ENCODE measurements at regions not wholly inside any gene's neighbourhood (a gene's known extent, or its start where the extent isn't known, plus 50 kb on each side); places are given as distances from the start of the nearest gene placed in this dataset.
"Not testable (repeated sequence)": the region's sequence is repeated elsewhere in the genome, so short reads cannot be mapped to it uniquely, and the experiment has no call there.

DNA sequence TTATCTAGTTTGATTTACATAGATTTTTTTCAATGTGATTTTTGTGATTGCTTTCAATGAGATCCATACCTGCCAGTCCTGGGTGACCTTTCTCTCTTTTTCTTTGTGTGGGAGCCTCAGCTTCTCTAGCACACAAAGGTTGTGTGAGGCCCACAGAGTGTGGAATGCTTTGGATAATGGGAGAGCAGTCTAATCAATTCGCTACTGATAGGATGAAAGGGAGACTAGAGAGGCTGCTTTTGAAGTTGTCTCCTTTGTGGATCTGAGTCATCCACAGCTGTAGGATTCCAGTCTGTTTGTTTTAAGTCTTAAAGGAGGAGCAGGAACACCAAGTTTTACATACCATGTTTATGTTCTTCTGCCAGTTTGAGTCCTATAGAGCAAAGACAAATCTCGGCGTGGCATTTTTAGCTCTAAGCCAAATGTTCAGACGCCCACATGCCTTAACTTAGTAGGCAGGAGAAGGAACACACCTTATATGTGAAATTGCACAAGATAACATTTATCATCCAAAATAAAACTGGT lies 330.0 kb downstream of the ARL4A start:
- CTCF ChIA-PET = no interaction called here
- H3K9me3 ChIP-seq (ENCODE audit: low read length) = no peaks in the 10 kb centered on the region
- POLR2A ChIA-PET = no interaction called here

DNA sequence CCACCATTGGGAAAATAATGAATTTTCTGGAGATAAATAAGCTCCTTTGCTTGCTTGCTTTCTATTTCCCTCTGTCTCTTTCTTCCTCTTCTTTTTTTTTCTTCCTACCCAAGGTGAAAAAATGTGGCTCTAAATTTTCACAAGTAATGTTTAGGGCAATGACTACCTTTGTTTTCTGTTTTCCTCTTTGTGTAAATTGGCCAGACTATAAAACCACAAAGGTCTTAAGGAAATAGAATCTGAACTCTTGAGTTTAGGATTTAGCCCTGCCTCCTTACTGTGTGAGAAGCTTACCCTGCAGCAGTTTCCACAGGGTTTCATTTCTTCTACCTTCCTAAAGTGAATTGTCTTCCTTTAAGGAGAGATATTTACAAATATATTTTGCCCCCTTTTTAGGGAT lies 330.4 kb downstream of the ARL4A start:
- ChIA-PET POLR2A (no interaction called here), CTCF (no interaction called here)
- H3K9me3 ChIP-seq (ENCODE audit: low read length) = no peaks in the 10 kb centered on the region
- Mint-ChIP-seq H3K9me3 (no peaks in the 10 kb centered on the region), H3K36me3 (no peaks in the 10 kb centered on the region), H3K27ac (no peak overlapping the region), H3K27me3 (peaks cover 0 to 6% of the 10 kb centered on the region in 2 donors), H3K4me3 (no peak overlapping the region), H3K4me1 (no peaks in the 10 kb centered on the region)
- no peak overlapping the region for H3K4me3 ChIP-seq (ENCODE audit: low read length)
- no peak for DNase-seq
- no peaks in the 10 kb centered on the region for H3K27me3 ChIP-seq (ENCODE audit: insufficient read depth, low read length, poor library complexity, severe bottlenecking)
- no peak overlapping the region for H3K27ac ChIP-seq (ENCODE audit: low read depth, low read length)
- no peaks in the 10 kb centered on the region for H3K36me3 ChIP-seq (ENCODE audit: insufficient read depth, low read length)
- no peaks in the 10 kb centered on the region for H3K4me1 ChIP-seq (ENCODE audit: insufficient read depth, low read length)

More for the DNA sequence above, 330.0 kb downstream of the ARL4A start:
- Mint-ChIP-seq H3K4me1 (no peaks in the 10 kb centered on the region), H3K36me3 (no peaks in the 10 kb centered on the region), H3K4me3 (no peak overlapping the region), H3K9me3 (no peaks in the 10 kb centered on the region), H3K27me3 (peaks cover 0 to 6% of the 10 kb centered on the region in 2 donors), H3K27ac (no peak overlapping the region)
- Histone ChIP-seq H3K4me3 (ENCODE audit: low read length) (no peak overlapping the region), H3K27me3 (ENCODE audit: insufficient read depth, low read length, poor library complexity, severe bottlenecking) (no peaks in the 10 kb centered on the region), H3K27ac (ENCODE audit: low read depth, low read length) (no peak overlapping the region), H3K4me1 (ENCODE audit: insufficient read depth, low read length) (no peaks in the 10 kb centered on the region), H3K36me3 (ENCODE audit: insufficient read depth, low read length) (no peaks in the 10 kb centered on the region)
- no peak for DNase-seq

DNA sequence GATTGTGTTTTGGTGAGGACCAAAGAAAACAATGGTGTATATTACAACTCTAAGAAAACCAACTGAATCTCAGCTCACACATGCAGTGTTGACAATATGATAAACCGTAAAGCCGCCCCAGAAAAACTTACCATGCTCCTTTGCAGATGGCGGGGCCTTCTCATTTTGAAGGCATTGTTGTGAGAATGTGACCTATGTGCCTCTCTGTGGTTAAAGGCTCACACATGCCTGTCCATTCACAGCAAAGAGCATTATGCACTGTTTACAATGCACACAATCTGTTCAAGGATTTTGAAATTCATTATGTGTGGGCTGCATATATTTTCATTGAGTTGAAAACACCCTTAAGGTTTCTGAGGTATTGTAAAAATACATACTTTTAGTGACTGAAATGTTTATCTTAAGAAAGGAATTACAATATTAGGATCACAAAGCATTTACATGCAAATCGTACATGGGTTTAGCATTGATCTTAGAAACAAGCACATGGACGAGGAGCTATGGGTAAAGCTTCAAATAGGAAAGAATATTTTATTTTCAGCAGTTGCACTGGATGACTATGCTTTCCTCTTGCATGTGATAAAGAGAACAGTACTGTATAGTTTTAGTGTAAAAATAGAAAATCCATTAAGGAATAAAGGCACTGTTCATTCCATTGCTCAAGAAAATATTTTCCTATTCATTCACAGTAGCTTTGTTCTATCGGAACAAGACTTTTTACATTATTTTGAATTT lies 334.3 kb downstream of the ARL4A start:
- Histone ChIP-seq H3K4me3 (ENCODE audit: low read length) (no peak overlapping the region), H3K36me3 (ENCODE audit: insufficient read depth, low read length) (no peaks in the 10 kb centered on the region), H3K27ac (ENCODE audit: low read depth, low read length) (no peak overlapping the region), H3K4me1 (ENCODE audit: insufficient read depth, low read length) (no peaks in the 10 kb centered on the region), H3K27me3 (ENCODE audit: insufficient read depth, low read length, poor library complexity, severe bottlenecking) (no peaks in the 10 kb centered on the region), H3K9me3 (ENCODE audit: low read length) (no peaks in the 10 kb centered on the region)
- H3K4me1 Mint-ChIP-seq = no peaks in the 10 kb centered on the region
- H3K4me3 Mint-ChIP-seq = no peak overlapping the region
- ChIA-PET CTCF (no interaction called here), POLR2A (no interaction called here)
- no peak overlapping the region for H3K27ac Mint-ChIP-seq
- DNase-seq = no peak
- no peaks in the 10 kb centered on the region for H3K36me3 Mint-ChIP-seq
- peaks cover 0 to 1% (median 0%) of the 10 kb centered on the region in 5 donors for H3K9me3 Mint-ChIP-seq
- H3K27me3 Mint-ChIP-seq = peaks cover 3 to 6% of the 10 kb centered on the region in 2 donors

DNA sequence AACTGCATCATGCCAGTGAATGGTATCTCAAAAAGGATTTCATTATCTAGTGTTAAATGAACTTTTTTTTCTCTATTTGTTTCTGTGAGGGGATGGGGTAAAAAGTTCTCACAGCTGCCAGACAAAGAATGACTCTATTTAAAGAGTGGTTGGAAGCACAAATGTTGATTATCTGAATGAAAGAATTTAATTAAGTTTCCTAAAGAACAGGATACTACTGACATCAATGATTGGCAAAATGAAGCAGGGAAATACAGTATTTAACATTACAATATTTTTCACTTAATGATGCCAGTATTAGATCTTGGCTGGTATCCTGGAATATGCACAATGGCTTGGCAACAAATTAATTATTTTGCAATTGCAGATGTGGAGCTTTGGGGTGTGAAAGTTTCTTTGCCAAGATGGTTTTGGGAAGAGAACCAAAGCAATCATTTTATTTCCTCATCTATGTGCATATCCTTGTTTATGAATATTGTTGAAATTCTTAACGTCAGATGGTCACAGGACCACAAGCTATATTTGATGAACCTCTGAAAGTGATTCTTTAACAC lies 336.8 kb downstream of the ARL4A start:
- H3K27ac Mint-ChIP-seq = no peak overlapping the region

DNA sequence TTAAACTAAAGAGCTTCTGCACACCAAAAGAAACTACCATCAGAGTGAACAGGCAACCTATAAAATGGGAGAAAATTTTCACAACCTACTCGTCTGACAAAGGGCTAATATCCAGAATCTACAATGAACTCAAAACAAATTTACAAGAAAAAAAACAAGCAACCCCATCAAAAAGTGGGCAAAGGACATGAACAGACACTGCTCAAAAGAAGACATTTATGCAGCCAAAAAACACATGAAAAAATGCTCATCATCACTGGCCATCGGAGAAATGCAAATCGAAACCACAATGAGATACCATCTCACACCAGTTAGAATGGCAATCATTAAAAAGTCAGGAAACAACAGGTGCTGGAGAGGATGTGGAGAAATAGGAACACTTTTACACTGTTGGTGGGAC lies 337.6 kb downstream of the ARL4A start:
- H3K9me3 ChIP-seq (ENCODE audit: low read length); DNase-seq; H3K36me3 Mint-ChIP-seq; H3K36me3 ChIP-seq (ENCODE audit: insufficient read depth, low read length); H3K9me3 Mint-ChIP-seq; H3K27me3 Mint-ChIP-seq; H3K4me1 Mint-ChIP-seq; CTCF ChIA-PET; H3K4me1 ChIP-seq (ENCODE audit: insufficient read depth, low read length); H3K27ac Mint-ChIP-seq; H3K4me3 Mint-ChIP-seq; H3K27me3 ChIP-seq (ENCODE audit: insufficient read depth, low read length, poor library complexity, severe bottlenecking); H3K4me3 ChIP-seq (ENCODE audit: low read length); H3K27ac ChIP-seq (ENCODE audit: low read depth, low read length); POLR2A ChIA-PET: not testable (repeated sequence)

More for the DNA sequence above, 336.8 kb downstream of the ARL4A start:
- Mint-ChIP-seq H3K27me3 (peaks cover 3 to 10% of the 10 kb centered on the region in 2 donors), H3K36me3 (no peaks in the 10 kb centered on the region), H3K9me3 (peaks cover 0 to 1% (median 0%) of the 10 kb centered on the region in 5 donors), H3K4me3 (no peak overlapping the region), H3K4me1 (no peaks in the 10 kb centered on the region)
- H3K36me3 ChIP-seq (ENCODE audit: insufficient read depth, low read length) = no peaks in the 10 kb centered on the region
- H3K4me3 ChIP-seq (ENCODE audit: low read length) = no peak overlapping the region
- H3K27ac ChIP-seq (ENCODE audit: low read depth, low read length) = no peak overlapping the region
- no peaks in the 10 kb centered on the region for H3K4me1 ChIP-seq (ENCODE audit: insufficient read depth, low read length)
- H3K9me3 ChIP-seq (ENCODE audit: low read length) = no peaks in the 10 kb centered on the region
- no peaks in the 10 kb centered on the region for H3K27me3 ChIP-seq (ENCODE audit: insufficient read depth, low read length, poor library complexity, severe bottlenecking)
- DNase-seq = no peak
- ChIA-PET POLR2A (no interaction called here), CTCF (no interaction called here)

DNA sequence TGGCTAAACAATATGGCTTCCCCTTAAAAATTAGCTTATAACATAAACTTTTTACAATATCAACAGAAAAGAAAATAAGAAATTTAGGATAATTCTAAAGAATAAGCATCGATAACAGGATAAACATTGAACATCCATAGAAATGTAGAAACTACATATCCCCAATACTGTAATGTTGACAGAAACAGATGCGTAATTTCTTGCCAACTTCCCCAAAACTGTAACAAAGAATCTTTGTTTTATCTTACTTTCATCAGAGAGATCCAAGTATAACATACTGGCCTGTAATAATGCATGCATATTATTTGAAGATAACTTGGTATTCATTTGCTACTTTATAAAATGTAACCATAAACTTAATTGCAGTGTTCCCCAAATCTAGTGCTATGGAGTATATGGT lies 339.9 kb downstream of the ARL4A start:
- no peaks in the 10 kb centered on the region for H3K9me3 ChIP-seq (ENCODE audit: low read length)
- DNase-seq = no peak
- ChIA-PET CTCF (no interaction called here), POLR2A (no interaction called here)
- no peaks in the 10 kb centered on the region for H3K27me3 ChIP-seq (ENCODE audit: insufficient read depth, low read length, poor library complexity, severe bottlenecking)
- no peak overlapping the region for H3K27ac ChIP-seq (ENCODE audit: low read depth, low read length)
- Mint-ChIP-seq H3K27me3 (peaks cover 3 to 4% of the 10 kb centered on the region in 2 donors), H3K27ac (no peak overlapping the region), H3K36me3 (no peaks in the 10 kb centered on the region), H3K4me1 (no peaks in the 10 kb centered on the region), H3K4me3 (no peak overlapping the region), H3K9me3 (peaks cover 0 to 1% (median 0%) of the 10 kb centered on the region in 5 donors)
- no peak overlapping the region for H3K4me3 ChIP-seq (ENCODE audit: low read length)
- no peaks in the 10 kb centered on the region for H3K4me1 ChIP-seq (ENCODE audit: insufficient read depth, low read length)
- H3K36me3 ChIP-seq (ENCODE audit: insufficient read depth, low read length) = no peaks in the 10 kb centered on the region

DNA sequence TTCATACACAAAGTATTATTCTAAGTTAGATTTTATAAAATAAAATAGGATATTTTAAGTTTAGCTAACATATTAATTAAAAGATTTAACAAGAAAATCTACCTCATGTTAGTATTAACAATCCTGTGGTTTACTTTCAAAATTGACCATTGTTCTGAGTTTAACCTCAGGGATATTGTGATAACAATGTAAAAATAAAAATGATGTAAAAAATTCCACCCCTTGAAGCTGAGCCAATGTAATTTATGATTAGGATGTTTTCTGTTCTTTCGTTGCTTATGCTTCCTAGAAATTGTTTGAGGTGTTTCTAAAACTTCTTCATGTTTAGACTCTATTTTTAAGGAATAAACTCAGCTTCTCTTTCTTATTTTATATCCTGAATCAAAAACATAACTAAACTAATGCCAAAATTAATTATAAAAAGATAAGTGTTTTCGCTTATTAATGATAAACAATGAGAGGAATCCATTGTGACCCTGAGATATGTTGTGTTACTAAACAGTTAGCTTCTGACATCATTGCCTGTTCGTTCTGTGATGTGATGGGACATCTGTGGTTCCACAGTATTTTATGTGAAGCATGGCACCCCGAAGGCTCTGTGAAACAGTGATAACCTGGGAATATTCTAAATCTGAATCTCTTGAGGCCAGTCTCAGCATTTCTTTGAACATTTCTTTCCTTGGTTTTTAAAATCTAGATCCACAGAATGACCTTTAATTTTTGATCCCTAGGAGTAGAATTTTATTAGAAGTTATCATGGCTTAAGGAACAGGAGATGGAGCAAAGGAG lies 340.8 kb downstream of the ARL4A start:
- CTCF ChIA-PET = no interaction called here
- peaks cover 0 to 1% (median 0%) of the 10 kb centered on the region in 5 donors for H3K9me3 Mint-ChIP-seq
- Histone ChIP-seq H3K4me1 (ENCODE audit: insufficient read depth, low read length) (no peaks in the 10 kb centered on the region), H3K4me3 (ENCODE audit: low read length) (no peak overlapping the region), H3K36me3 (ENCODE audit: insufficient read depth, low read length) (no peaks in the 10 kb centered on the region), H3K27me3 (ENCODE audit: insufficient read depth, low read length, poor library complexity, severe bottlenecking) (no peaks in the 10 kb centered on the region), H3K9me3 (ENCODE audit: low read length) (no peaks in the 10 kb centered on the region), H3K27ac (ENCODE audit: low read depth, low read length) (no peak overlapping the region)
- POLR2A ChIA-PET = no interaction called here
- no peaks in the 10 kb centered on the region for H3K36me3 Mint-ChIP-seq
- H3K4me1 Mint-ChIP-seq = no peaks in the 10 kb centered on the region
- no peak overlapping the region for H3K4me3 Mint-ChIP-seq
- H3K27ac Mint-ChIP-seq = no peak overlapping the region
- DNase-seq = no peak
- H3K27me3 Mint-ChIP-seq = peaks cover 3 to 4% of the 10 kb centered on the region in 2 donors

DNA sequence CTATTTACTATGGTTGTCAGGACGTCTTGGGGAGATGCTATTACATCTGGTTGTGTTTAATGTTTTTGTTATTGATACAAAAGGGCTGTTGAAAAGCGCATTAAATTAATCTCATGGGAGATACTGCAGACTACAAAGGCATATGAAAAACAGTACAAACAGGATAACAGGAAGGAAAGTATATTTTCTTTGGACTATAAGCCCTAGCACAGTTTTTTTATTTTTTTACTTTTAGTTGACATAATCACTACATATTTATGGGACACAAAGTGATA lies 341.3 kb downstream of the ARL4A start:
- H3K36me3 ChIP-seq (ENCODE audit: insufficient read depth, low read length) = no peaks in the 10 kb centered on the region
- no peaks in the 10 kb centered on the region for H3K9me3 Mint-ChIP-seq
- H3K4me3 Mint-ChIP-seq = no peak overlapping the region
- CTCF ChIA-PET = no interaction called here
- DNase-seq = no peak
- H3K4me1 Mint-ChIP-seq = no peaks in the 10 kb centered on the region
- H3K27ac ChIP-seq (ENCODE audit: low read depth, low read length) = no peak overlapping the region
- peaks cover 0 to 4% of the 10 kb centered on the region in 2 donors for H3K27me3 Mint-ChIP-seq
- no peaks in the 10 kb centered on the region for H3K27me3 ChIP-seq (ENCODE audit: insufficient read depth, low read length, poor library complexity, severe bottlenecking)
- H3K9me3 ChIP-seq (ENCODE audit: low read length) = no peaks in the 10 kb centered on the region
- no peak overlapping the region for H3K4me3 ChIP-seq (ENCODE audit: low read length)
- POLR2A ChIA-PET = no interaction called here
- no peaks in the 10 kb centered on the region for H3K4me1 ChIP-seq (ENCODE audit: insufficient read depth, low read length)
- H3K27ac Mint-ChIP-seq = no peak overlapping the region
- H3K36me3 Mint-ChIP-seq = no peaks in the 10 kb centered on the region

Data from CD8-positive, alpha-beta memory T cell (primary cell).